HG02885 (cell line): ENCODE measurements at regions not wholly inside any gene's neighbourhood (a gene's known extent, or its start where the extent isn't known, plus 50 kb on each side); places are given as distances from the start of the nearest gene placed in this dataset.
"Not testable (repeated sequence)": the region's sequence is repeated elsewhere in the genome, so short reads cannot be mapped to it uniquely, and the experiment has no call there.

Experiments
- ATAC-seq: cut with Tn5 transposase; IDR thresholded peaks from one replicate; pipeline ENCODE4 v1.9.1; 2021; ENCODE audit warnings: mild to moderate bottlenecking; ENCODE audit not compliant: unreplicated experiment, poor library complexity

DNA sequence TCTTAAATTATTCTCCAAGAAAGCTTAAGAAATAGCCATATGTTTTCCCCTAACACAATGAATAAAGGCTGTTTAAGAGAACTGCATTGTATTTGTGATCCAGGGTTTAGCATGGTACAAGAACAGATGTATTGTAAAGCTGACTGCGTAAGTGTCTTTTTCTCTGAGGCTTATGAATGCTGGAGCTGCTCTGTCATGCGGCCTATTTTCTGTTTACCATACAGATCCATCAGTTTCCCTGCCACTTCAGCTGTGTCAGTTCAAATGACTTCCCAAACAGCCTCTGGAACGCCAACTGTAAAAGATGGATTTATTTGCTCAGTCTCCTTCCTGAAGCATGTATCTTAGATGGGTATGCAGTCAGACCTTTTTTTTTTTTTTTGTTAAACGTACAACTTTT, 419.3 kb upstream of the HS3ST5 start:
- ATAC-seq, result no peak

DNA sequence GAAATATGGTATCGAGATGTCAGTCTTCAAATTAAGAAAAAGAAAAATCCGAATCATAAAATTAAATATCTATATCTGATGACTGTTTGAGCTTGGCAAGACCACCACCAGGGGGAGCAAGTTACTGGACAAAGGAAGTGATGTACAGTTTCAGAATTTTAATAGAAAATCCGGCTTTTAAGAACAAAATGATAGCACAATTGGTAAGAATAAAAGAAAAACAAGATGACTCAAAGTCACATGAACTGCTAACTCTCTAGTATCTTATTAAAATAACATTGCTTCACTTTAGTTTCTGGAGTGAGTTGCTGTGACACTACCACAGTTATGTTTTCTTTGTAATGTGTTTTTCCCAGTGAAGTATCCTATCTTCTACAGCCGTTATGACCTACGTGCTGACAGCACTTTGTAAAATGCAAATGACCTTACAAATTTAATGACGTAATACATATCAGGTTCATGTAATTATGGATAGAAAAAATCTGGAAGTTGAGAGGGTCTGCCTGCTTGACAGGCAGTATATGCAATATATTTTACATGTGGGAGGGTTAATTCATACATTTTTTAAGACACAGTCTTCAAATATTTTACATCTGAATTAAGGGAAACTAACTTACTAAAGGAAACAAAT, 405.3 kb upstream of the HS3ST5 start:
- peak; percentile 65 for ATAC-seq

DNA sequence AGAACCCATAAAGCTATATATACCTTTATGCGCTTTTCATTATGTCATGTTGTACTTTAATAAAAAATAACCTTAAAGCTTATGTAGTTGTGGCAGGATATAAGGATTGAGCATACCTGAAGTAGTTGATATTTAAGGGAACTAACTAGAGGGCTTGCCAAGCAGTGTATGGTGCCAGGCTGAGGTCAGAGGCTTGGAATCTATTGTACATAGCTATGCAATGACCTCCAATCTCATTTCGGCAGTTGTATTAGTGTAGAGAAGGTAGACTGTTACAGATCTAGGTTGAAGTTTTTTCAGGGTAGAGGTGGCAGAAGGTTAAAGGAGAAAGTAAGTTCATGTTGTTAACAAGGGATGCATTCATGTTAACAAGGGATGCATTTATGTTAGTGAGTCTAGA, 397.7 kb upstream of the HS3ST5 start:
- no peak for ATAC-seq

GRCh38 chr6:114739656-114740055, 396.8 kb upstream of the HS3ST5 start:
- ATAC-seq, result no peak

GRCh38 chr6:114735025-114735735, 392.4 kb upstream of the HS3ST5 start:
- no peak for ATAC-seq

DNA sequence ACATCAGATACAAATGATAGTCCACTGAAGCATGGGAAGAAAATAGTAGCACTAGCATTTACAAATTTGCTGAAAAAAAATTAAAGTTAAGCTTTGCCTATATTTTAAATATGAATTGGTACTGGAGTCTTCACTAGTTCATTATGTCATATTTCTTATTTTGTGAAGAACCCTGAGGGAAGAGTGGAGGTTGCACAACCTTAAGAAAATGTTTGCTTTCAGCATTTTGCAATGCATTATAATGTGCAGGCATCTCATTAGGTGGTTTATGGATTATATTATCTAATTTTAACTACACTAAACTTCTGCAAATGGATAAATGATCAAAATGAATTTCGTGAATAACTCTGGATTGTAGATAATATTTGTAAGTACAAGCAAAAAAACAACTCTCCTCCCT, 390.8 kb upstream of the HS3ST5 start:
- no peak for ATAC-seq

GRCh38 chr6:114718716-114719270, 376.0 kb upstream of the HS3ST5 start:
- no peak for ATAC-seq

DNA sequence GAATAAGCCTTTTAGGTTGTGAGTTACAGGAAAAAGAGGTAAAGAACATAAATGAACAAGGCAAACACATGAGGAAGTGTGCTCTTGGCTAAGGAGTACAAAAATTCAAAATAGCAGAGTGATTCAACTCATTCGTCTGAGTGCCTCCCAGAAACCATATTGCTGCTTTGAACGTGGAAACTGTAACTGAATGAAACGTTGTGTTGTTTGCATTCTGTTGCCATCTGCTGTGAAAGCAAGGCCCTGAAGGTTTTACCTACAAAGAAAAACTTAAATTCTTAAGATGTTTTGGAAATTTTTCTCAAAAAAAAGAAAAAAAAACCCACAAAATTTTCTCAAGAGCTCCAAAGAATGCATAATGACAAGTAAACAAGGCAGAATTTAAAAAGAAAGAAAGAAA, 375.4 kb upstream of the HS3ST5 start:
- no peak for ATAC-seq

DNA sequence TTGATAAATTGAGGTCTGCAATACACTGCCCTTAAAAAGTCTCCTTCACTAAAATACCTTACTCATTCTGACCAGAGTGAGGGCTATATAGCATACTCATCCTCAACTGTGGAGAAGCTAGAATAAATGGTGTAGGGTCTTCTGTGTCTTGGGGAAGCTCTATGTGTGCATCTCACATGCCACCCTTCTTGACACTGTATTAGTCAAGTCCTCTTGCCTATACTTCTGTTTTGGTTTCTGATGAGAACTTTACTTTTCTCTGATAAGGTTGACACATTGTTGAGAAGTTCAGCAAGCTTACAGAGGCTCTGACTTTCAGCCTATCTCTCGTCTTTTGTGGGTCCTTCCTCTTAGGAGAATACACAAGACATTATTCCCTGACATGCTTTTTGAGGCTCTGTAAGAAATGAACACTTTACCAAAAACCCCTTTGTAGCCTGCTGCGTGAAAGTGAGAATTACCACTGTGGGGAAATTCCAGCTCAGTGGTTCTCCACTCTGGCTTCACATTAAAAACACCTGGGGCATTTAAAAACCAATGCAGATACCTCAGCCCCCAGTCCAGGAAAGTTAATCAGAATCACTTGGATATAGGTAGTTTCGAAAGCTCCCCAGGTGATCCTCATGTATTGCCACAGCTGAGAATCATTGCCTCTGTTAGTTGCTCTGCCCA, 372.1 kb upstream of the HS3ST5 start:
- ATAC-seq, result peak; percentile 56

- ATAC-seq, result peak; percentile 32
Observed at GRCh38 chr6:114713690-114714089, 370.9 kb upstream of the HS3ST5 start.

- peak; percentile 17 for ATAC-seq
Observed at GRCh38 chr6:114712129-114712662, 369.4 kb upstream of the HS3ST5 start.

DNA sequence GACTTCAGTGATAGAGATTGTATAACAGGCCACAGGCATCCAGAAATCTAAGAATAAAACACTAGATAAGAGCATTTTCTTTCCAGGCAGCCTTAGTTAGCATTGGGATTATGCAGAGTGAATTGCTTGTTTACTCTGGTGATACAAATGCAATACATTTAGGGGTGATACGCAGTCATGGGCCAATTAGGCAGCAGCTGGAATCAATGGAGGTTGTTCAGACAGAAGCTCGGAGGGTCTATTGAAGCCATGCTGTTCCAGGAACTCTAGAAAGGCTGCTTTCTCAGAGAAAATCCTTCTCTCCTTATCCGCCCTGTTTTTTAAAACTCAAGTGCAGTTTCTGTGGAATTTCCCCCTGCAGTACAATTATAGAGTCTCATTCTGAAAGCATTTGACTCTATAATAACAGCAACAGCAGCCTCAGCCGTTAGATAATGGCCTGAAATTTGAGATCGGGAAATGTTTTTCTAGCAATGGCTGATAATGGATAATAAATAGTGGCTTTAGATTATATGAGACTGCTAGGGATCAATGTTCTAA, 364.3 kb upstream of the HS3ST5 start:
- no peak for ATAC-seq

DNA sequence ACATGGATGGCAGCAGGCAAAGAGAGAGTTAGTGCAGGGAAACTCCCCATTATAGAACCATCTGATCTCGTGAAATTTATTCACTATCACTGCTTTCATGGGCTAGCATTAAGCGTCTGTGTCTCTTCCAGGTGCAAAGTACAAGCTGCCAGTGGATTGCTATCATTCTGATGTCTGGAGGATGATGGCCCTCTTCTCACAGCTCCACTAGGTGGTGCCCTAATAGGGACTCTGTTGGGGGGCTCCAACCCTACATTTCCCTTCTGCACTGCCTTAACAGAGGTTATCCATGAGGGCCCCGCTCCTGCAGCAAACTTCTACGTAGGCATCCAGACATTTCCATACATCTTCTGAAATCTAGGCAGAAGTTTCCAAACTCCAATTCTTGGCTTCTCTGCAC, 347.8 kb upstream of the HS3ST5 start:
- no peak for ATAC-seq

DNA sequence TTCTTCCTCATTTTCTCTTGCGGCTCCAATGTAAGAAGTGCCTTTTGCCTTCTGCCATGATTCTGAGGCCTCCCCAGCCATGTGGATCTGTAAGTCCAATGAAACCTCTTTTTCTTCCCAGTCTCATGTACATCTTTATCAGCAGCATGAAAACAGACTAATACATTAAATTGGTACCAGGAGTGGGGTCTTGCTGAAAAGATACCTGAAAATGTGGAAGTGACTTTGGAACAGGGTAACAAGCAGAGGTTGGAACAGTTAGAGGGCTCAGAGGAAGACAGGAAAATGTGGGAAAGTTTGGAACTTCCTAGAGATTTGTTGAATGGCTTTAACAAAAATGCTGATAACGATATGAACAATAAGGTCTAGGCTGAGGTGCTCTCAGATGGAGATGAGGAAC, 316.7 kb upstream of the HS3ST5 start:
- ATAC-seq, result no peak

DNA sequence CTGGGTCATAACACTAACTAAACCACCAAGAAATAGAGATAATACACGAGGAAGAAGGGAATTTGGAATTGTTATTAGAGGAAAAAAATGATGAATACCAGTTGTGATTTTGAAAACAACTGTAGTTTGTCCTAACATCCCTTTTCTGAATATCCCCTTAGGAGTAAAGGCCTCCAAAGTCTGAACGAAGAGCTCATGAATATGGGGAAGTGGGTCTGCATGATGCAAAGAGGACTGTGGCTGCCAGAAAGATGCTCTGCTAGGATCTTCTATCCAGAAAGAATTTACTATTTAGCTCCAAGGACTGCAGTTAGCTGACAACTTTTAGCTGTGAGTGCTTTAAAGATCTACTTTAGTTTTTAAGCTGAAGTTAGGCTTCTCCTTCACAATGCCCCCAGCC, 308.8 kb upstream of the HS3ST5 start:
- ATAC-seq, result no peak

DNA sequence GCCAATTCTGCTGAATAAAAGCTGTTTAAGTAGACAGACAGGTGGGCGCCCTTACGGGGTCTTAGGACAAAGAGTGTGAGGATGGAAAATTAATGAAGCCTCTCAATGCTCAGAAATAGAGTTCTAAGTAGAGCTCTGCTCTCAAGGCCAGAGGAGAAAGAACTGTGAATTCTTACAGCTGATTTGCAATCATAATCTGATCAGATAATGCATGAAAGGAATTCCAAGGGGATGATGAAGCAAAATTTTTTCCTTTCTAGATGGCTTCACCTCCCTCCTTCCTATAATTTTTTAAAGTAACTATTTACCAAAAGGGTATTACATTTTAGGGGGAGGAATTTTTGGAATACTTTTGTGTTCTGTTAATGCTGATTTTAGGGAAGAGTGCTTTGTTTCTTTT, 308.1 kb upstream of the HS3ST5 start:
- no peak for ATAC-seq

DNA sequence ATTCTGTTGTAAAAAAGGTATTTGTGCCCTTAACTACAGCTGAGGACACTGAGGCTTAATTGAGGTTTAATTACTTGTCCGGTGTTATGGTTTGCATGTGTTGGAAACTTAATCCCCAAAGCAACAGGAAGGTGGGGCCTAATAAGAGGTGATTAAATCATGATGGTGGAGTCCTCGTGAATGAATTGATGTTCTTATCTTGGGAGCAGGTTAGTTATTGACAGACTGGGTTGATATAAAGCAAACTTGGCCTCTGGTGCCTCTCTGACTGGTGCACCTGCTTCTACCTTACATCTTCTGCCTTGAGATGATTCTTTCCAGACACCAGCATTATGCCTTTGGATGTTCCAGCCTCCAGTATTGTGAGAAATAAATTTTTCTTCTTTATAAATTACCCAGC, 306.5 kb upstream of the HS3ST5 start:
- ATAC-seq, result no peak

GRCh38 chr6:114648847-114649246, 306.0 kb upstream of the HS3ST5 start:
- ATAC-seq, result no peak

- no peak for ATAC-seq
Observed at GRCh38 chr6:114638341-114638740, 295.5 kb upstream of the HS3ST5 start.

DNA sequence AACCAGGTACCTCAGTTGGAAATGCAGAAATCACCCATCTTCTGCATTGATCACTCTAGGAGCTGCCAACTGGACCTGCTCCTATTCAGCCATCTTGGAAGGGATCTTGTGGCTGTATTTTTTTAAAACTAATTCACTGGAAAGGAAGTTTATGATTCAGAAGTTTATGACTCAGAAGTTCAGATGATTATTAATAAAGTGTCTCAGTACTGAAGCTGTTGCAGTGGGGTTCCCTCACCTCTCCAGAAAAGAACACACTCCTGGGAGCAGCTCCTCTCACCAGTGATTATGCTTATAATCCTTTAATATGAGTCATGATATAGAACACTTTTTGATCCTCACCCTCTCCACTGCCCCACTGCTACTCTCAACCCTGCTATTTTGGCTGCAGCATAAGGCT, 291.2 kb upstream of the HS3ST5 start:
- no peak for ATAC-seq

DNA sequence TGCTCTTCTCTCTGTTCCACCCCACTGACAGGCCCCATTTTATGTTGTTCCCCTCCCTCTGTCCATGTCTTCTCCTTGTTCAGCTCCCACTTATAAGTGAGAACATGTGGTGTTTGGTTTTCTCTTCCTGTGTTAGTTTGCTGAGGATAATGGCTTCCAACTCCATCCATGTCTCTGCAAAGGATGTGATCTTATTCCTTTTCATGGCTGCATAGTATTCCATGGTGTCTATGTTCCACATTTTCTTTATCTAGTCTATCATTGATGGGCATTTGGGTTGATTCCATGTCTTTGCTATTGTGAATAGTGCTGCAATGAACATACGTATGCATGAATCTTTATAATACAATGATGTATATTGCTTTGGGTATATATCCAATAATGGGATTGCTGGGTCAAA, 283.4 kb upstream of the HS3ST5 start:
- ATAC-seq, result not testable (repeated sequence)
